Left lobe of liver (tissue), 2 donors: ENCODE measurements at regions not wholly inside any gene's neighbourhood (a gene's known extent, or its start where the extent isn't known, plus 50 kb on each side); places are given as distances from the start of the nearest gene placed in this dataset.

Experiments
- ATAC-seq: fragments of 200-7000 bp; cut with Tn5 transposase; one replicate; pipeline ENCODE4 v1.9.1; 2020; ENCODE audit warnings: mild to moderate bottlenecking, moderate library complexity
- DNase-seq: peaks from one replicate; pipeline ENCODE4 v3.0.0-alpha.2; 2020; ENCODE audit warnings: low spot score
- donor health status: DM: no; HTN: no; CAD: no; lungs with moderate emphysema.
- donor health status: DM: no; HTN: yes; CAD: no.

- DNase-seq (no peak), ATAC-seq (no peak)
Observed at GRCh38 chr6:12576389-12576788, 140.2 kb upstream of the PHACTR1 start.

GRCh38 chr6:12577124-12577850 is 139.3 kb upstream of the PHACTR1 start:
- ATAC-seq, result no peak
- no peak for DNase-seq

- no peak for ATAC-seq
- DNase-seq, result no peak
Observed at GRCh38 chr6:12578097-12578496, 138.5 kb upstream of the PHACTR1 start.

GRCh38 chr6:12578751-12579150 is 137.8 kb upstream of the PHACTR1 start:
- DNase-seq (no peak), ATAC-seq (no peak)

GRCh38 chr6:12580290-12580689 is 136.3 kb upstream of the PHACTR1 start:
- ATAC-seq (no peak), DNase-seq (no peak)

GRCh38 chr6:12582421-12583110 is 134.0 kb upstream of the PHACTR1 start:
- ATAC-seq (no peak), DNase-seq (no peak)

GRCh38 chr6:12584631-12585405 is 131.7 kb upstream of the PHACTR1 start:
- DNase-seq (no peak), ATAC-seq (peak; percentile 52)

GRCh38 chr6:12585497-12585958 is 131.0 kb upstream of the PHACTR1 start:
- DNase-seq (no peak), ATAC-seq (peak; percentile 45)

GRCh38 chr6:12586721-12587480 is 129.7 kb upstream of the PHACTR1 start:
- DNase-seq, result no peak

GRCh38 chr6:12590901-12591300 is 125.7 kb upstream of the PHACTR1 start:
- no peak for ATAC-seq
- DNase-seq, result no peak

More at GRCh38 chr6:12586721-12587480, 129.7 kb upstream of the PHACTR1 start:
- ATAC-seq, result no peak

GRCh38 chr6:12592634-12593033 is 123.9 kb upstream of the PHACTR1 start:
- DNase-seq (no peak), ATAC-seq (no peak)

GRCh38 chr6:12593771-12594529 is 122.6 kb upstream of the PHACTR1 start:
- no peak for DNase-seq
- no peak for ATAC-seq

GRCh38 chr6:12594530-12594893 is 122.1 kb upstream of the PHACTR1 start:
- DNase-seq, result no peak
- ATAC-seq, result no peak

- DNase-seq (no peak), ATAC-seq (no peak)
Observed at GRCh38 chr6:12595161-12595811, 121.3 kb upstream of the PHACTR1 start.

GRCh38 chr6:12596731-12597130 is 119.8 kb upstream of the PHACTR1 start:
- DNase-seq, result no peak

GRCh38 chr6:12598919-12599318 is 117.6 kb upstream of the PHACTR1 start:
- no peak for DNase-seq
- no peak for ATAC-seq

More at GRCh38 chr6:12596731-12597130, 119.8 kb upstream of the PHACTR1 start:
- ATAC-seq, result no peak

- DNase-seq (no peak), ATAC-seq (no peak)
Observed at GRCh38 chr6:12601881-12602280, 114.7 kb upstream of the PHACTR1 start.

- DNase-seq (no peak), ATAC-seq (no peak)
Observed at GRCh38 chr6:12602342-12602741, 114.2 kb upstream of the PHACTR1 start.

- DNase-seq, result no peak
- peak; percentile 82 for ATAC-seq
Observed at GRCh38 chr6:12602951-12603672, 113.5 kb upstream of the PHACTR1 start.
